ENCODE measurements at regions not wholly inside any gene's neighbourhood (a gene's known extent, or its start where the extent isn't known, plus 50 kb on each side); places are given as distances from the start of the nearest gene placed in this dataset.

GRCh38 chr2:136495636-136496035, 269.7 kb upstream of the THSD7B start:
- CTCF ChIA-PET = no interaction called here
- Histone ChIP-seq H2AFZ (ENCODE audit: low read depth) (no peak overlapping the region), H3K27me3 (ENCODE audit: insufficient read depth) (no peaks in the 10 kb centered on the region), H3K9me2 (no peaks in the 10 kb centered on the region), H3K9me3 (peaks cover 7% of the 10 kb centered on the region; the same call in 1 of the 2 replicates), H3F3A (replicated peaks; ENCODE audit: insufficient read depth) (no peaks in the 10 kb centered on the region), H3K4me2 (no peak overlapping the region), H3K4me1 (ENCODE audit: control insufficient read depth in 1 of 2, insufficient read depth in 2 of 2, low read depth in 1 of 2, low read length in 1 of 2) (no peaks in the 10 kb centered on the region), H3K4me3 (ENCODE audit: low read depth in 2 of 2, low read length in 1 of 2) (no peak overlapping the region), H3K36me3 (replicated peaks in 1 of 2; ENCODE audit: control insufficient read depth in 1 of 2, insufficient read depth in 2 of 2, low read length in 1 of 2) (no peaks in the 10 kb centered on the region), H4K20me1 (ENCODE audit: insufficient read depth) (no peaks in the 10 kb centered on the region), H3K9ac (no peak overlapping the region), H3K79me2 (ENCODE audit: insufficient read depth) (no peaks in the 10 kb centered on the region), H3K27ac (ENCODE audit: low read depth in 2 of 2, low read length in 1 of 2) (no peak overlapping the region)
- DNase-seq = no peak
- TF ChIP-seq MEF2A (IDR thresholded peaks at IDR 0.05; ENCODE audit: borderline replicate concordance, low read depth) (no peak), NFIC (IDR thresholded peaks at IDR 0.05; ENCODE audit: borderline replicate concordance) (no peak), SMC3 (IDR thresholded peaks at IDR 0.05; ENCODE audit: low read depth, low read length) (no peak), CTCF (IDR thresholded peaks at IDR 0.05) (no peak), USF2 (IDR thresholded peaks at IDR 0.05; ENCODE audit: borderline replicate concordance, low read depth, low read length) (no peak), ELF1 (IDR thresholded peaks at IDR 0.05) (no peak), GATA2 (CRISPR knock-in tag; IDR thresholded peaks at IDR 0.05) (no peak), MXI1 (IDR thresholded peaks at IDR 0.05; ENCODE audit: low read depth, low read length) (no peak), MAX (IDR thresholded peaks at IDR 0.05; ENCODE audit: low read depth) (no peak), RFX5 (IDR thresholded peaks at IDR 0.05; ENCODE audit: low read length) (no peak)
- WGBS (ENCODE audit: low lambda C conversion rate) = 46% methylated on average over 5 of the region's 5 CpGs
- POLR2A ChIA-PET = no interaction called here

- H3F3A ChIP-seq (replicated peaks; ENCODE audit: insufficient read depth) = no peaks in the 10 kb centered on the region
- no peaks in the 10 kb centered on the region for H3K27me3 ChIP-seq (ENCODE audit: insufficient read depth)
- no peaks in the 10 kb centered on the region for H3K36me3 ChIP-seq (replicated peaks in 1 of 2; ENCODE audit: control insufficient read depth in 1 of 2, insufficient read depth in 2 of 2, low read length in 1 of 2)
- no peaks in the 10 kb centered on the region for H3K79me2 ChIP-seq (ENCODE audit: insufficient read depth)
- H3K4me1 ChIP-seq (ENCODE audit: control insufficient read depth in 1 of 2, insufficient read depth in 2 of 2, low read depth in 1 of 2, low read length in 1 of 2) = no peaks in the 10 kb centered on the region
- ChIA-PET CTCF (no interaction called here), POLR2A (no interaction called here)
- H2AFZ ChIP-seq (ENCODE audit: low read depth) = no peak overlapping the region
- H3K9me3 ChIP-seq = peaks cover 7% of the 10 kb centered on the region; the same call in 1 of the 2 replicates
- no peak overlapping the region for H3K4me3 ChIP-seq (ENCODE audit: low read depth in 2 of 2, low read length in 1 of 2)
- H3K4me2 ChIP-seq = no peak overlapping the region
- 21% methylated on average over 8 of the region's 8 CpGs for WGBS (ENCODE audit: low lambda C conversion rate)
- no peak overlapping the region for H3K27ac ChIP-seq (ENCODE audit: low read depth in 2 of 2, low read length in 1 of 2)
- DNase-seq = no peak
- no peak for TF ChIP-seq RCOR1 (IDR thresholded peaks at IDR 0.05; ENCODE audit: low read length)
- TF ChIP-seq SMC3 (IDR thresholded peaks at IDR 0.05; ENCODE audit: low read depth, low read length) = no peak
- TF ChIP-seq MAX (IDR thresholded peaks at IDR 0.05; ENCODE audit: low read depth) = no peak
- no peak for TF ChIP-seq RXRA (IDR thresholded peaks at IDR 0.05; ENCODE audit: borderline replicate concordance, low read depth)
- TF ChIP-seq TAF1 (IDR thresholded peaks at IDR 0.05; ENCODE audit: borderline replicate concordance, low read depth, low read length) = no peak
- TF ChIP-seq JUND (IDR thresholded peaks at IDR 0.05) = no peak
- no peak for TF ChIP-seq MEF2A (IDR thresholded peaks at IDR 0.05; ENCODE audit: borderline replicate concordance, low read depth)
- no peak for TF ChIP-seq MXI1 (IDR thresholded peaks at IDR 0.05; ENCODE audit: low read depth, low read length)
- no peak for TF ChIP-seq GATA2 (CRISPR knock-in tag; IDR thresholded peaks at IDR 0.05)
- no peak for TF ChIP-seq USF2 (IDR thresholded peaks at IDR 0.05; ENCODE audit: borderline replicate concordance, low read depth, low read length)
- TF ChIP-seq EP300 (IDR thresholded peaks at IDR 0.05; ENCODE audit: borderline replicate concordance in 1 of 2, low read depth in 1 of 2, low read length in 1 of 2) = no peak
- TF ChIP-seq FOXM1 (IDR thresholded peaks at IDR 0.05; ENCODE audit: low read depth) = no peak
- no peak for TF ChIP-seq YY1 (IDR thresholded peaks at IDR 0.05; ENCODE audit: low read depth)
- TF ChIP-seq TEAD4 (IDR thresholded peaks at IDR 0.05; ENCODE audit: borderline replicate concordance, insufficient read depth) = no peak
- no peak for TF ChIP-seq NRF1 (IDR thresholded peaks at IDR 0.05; ENCODE audit: low read depth, low read length)
- TF ChIP-seq CTCF (IDR thresholded peaks at IDR 0.05) = no peak
- TF ChIP-seq TCF12 (IDR thresholded peaks at IDR 0.05) = no peak
- no peak for TF ChIP-seq GABPA (IDR thresholded peaks at IDR 0.05; ENCODE audit: low read depth)
- H3K9me2 ChIP-seq = no peaks in the 10 kb centered on the region
- no peak overlapping the region for H3K9ac ChIP-seq
- no peaks in the 10 kb centered on the region for H4K20me1 ChIP-seq (ENCODE audit: insufficient read depth)
These were observed 272.4 kb upstream of the THSD7B start for GRCh38 chr2:136492901-136493300.
